ENCODE measurements at regions not wholly inside any gene's neighbourhood (a gene's known extent, or its start where the extent isn't known, plus 50 kb on each side); places are given as distances from the start of the nearest gene placed in this dataset.

DNA sequence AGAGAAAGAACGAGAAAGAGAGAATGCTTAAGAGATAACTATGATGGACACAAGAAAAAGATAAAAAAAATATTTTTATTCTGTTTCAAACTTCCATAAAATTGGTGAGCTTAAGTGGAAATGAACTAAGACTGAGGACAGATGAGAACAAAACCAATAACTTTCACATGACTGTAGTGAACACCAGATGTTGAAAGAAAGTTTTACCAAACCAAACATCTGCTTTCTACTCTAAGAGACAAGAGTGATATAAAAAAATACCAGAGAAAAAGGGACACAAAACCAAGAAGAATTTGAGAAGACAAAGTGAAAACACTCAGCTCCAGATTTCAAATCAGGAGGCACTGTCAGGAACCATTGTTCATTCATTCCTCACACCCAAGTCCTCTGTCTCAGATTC is 147.9 kb downstream of the IMPG2 start:
- H3K23ac ChIP-seq (ENCODE audit: low read depth, low read length) = no peak overlapping the region
- no peak overlapping the region for H4K91ac ChIP-seq (ENCODE audit: insufficient read depth, low read depth, low read length)
- no peaks in the 10 kb centered on the region; the same call in 1 of the 2 replicates for H3K27me3 ChIP-seq (ENCODE audit: control insufficient read depth, insufficient read depth, low read length)
- BruUV-seq (replicated peaks) = no TSS peak
- no peak overlapping the region for H4K8ac ChIP-seq (ENCODE audit: low read depth in 2 of 2, low read length in 2 of 2)
- H3K9me3 ChIP-seq (ENCODE audit: control insufficient read depth, insufficient read depth, low read length) = no peaks in the 10 kb centered on the region
- intact Hi-C loops (cut with micrococcal nuclease) = no loop called here
- no peaks in the 10 kb centered on the region for H3K79me1 ChIP-seq (ENCODE audit: low read depth in 1 of 2, low read length in 2 of 2)
- H3K4me1 ChIP-seq (ENCODE audit: control insufficient read depth, insufficient read depth, low read length) = peaks cover 5% of the 10 kb centered on the region
- CTCF ChIA-PET = no interaction called here
- no peak overlapping the region for H3K9ac ChIP-seq (ENCODE audit: low read depth, low read length)
- H3K4me3 ChIP-seq (ENCODE audit: insufficient read depth, low read depth, low read length) = no peak overlapping the region
- dilution Hi-C loops (cut with HindIII; ENCODE audit: low sequenced_read_pairs, unreplicated experiment) = no loop called here
- POLR2A ChIA-PET (ENCODE audit: unreplicated experiment) = no interaction called here
- H2BK20ac ChIP-seq (ENCODE audit: low read depth, low read length) = no peak overlapping the region
- ATAC-seq (ENCODE audit: low read depth) (no peak), DNase-seq (no peak)
- H3K4ac ChIP-seq (ENCODE audit: low read depth, low read length) = no peak overlapping the region
- no peak overlapping the region for H4K5ac ChIP-seq (ENCODE audit: low read depth, low read length)
- H2AK9ac ChIP-seq (replicated peaks; ENCODE audit: low read depth, low read length, poor library complexity) = no peak overlapping the region
- H3K56ac ChIP-seq (ENCODE audit: extremely low read depth, insufficient read depth, low read length) = no peak overlapping the region
- no peaks in the 10 kb centered on the region for H4K20me1 ChIP-seq (ENCODE audit: insufficient read depth, low read length)
- no peak overlapping the region for H2BK15ac ChIP-seq (ENCODE audit: low read depth, low read length)
- no peak overlapping the region for H2AFZ ChIP-seq (replicated peaks; ENCODE audit: low read length, poor library complexity)
- no CpG with 5 or more reads among the region's 1 CpG for WGBS, 2 experiments (ENCODE audit: extremely low coverage in 2 of 2, insufficient read length in 1 of 2)
- H2BK120ac ChIP-seq (ENCODE audit: low read depth, low read length) = no peak overlapping the region
- H3K4me2 ChIP-seq (ENCODE audit: low read depth, low read length) = no peak overlapping the region
- peaks cover 5% of the 10 kb centered on the region; the same call in 1 of the 2 replicates for H3K9me1 ChIP-seq (ENCODE audit: insufficient read depth, low read length)
- TF ChIP-seq POLR2A (IDR thresholded peaks at IDR 0.05; ENCODE audit: low read depth, low read length) (no peak), CHD1 (IDR thresholded peaks at IDR 0.05; ENCODE audit: low read depth, low read length) (no peak), MAZ (IDR thresholded peaks at IDR 0.05; ENCODE audit: borderline replicate concordance, low read depth, low read length) (no peak), MAFK (IDR thresholded peaks at IDR 0.05; ENCODE audit: low read depth, low read length) (no peak), SMC3 (IDR thresholded peaks at IDR 0.05; ENCODE audit: low read depth, low read length) (no peak), RAD21 (IDR thresholded peaks at IDR 0.05; ENCODE audit: low read length) (no peak), NFE2L2 (IDR thresholded peaks at IDR 0.05; ENCODE audit: low read depth, low read length) (no peak), BHLHE40 (IDR thresholded peaks at IDR 0.05; ENCODE audit: low read depth, low read length) (no peak)
- in situ Hi-C loops (cut with MboI; ENCODE audit: low sequenced_read_pairs) = no loop called here
- H2AK5ac ChIP-seq (ENCODE audit: low read depth, low read length) = no peak overlapping the region
- H3K27ac ChIP-seq (ENCODE audit: insufficient read depth, low read length) = no peak overlapping the region
- no peak overlapping the region for H3K18ac ChIP-seq (ENCODE audit: low read depth, low read length)
- no peak overlapping the region for H3K14ac ChIP-seq (replicated peaks; ENCODE audit: low read depth, low read length)
- H2BK5ac ChIP-seq (ENCODE audit: low read depth, low read length, poor library complexity, severe bottlenecking) = no peak overlapping the region
- no peaks in the 10 kb centered on the region for H3K36me3 ChIP-seq (ENCODE audit: control insufficient read depth, insufficient read depth, low read length)

All from IMR-90 (cell line).